ENCODE measurements at regions not wholly inside any gene's neighbourhood (a gene's known extent, or its start where the extent isn't known, plus 50 kb on each side); places are given as distances from the start of the nearest gene placed in this dataset.

GRCh38 chr14:71382315-71382714, 475.1 kb downstream of the PCNX1 start:
- no peak overlapping the region for H3K4me2 ChIP-seq (ENCODE audit: insufficient read depth, low read length)
- DNase-seq (ENCODE audit: extremely low read depth in 1 of 4, low spot score in 3 of 4) (no peak), ATAC-seq (no peak), FAIRE-seq (no peak)
- H3K27me3 ChIP-seq (ENCODE audit: control insufficient read depth in 2 of 2, insufficient read depth in 2 of 2, low read length in 2 of 2) = no peaks in the 10 kb centered on the region
- no peaks in the 10 kb centered on the region for H3K36me3 ChIP-seq (ENCODE audit: control insufficient read depth, insufficient read depth, low read length)
- no peak overlapping the region for H3K27ac ChIP-seq (ENCODE audit: extremely low read depth, low read depth, low read length)
- ChIA-PET POLR2A (interaction anchor here (1.1 kb wide), 1 partner anchor 9 kb away, joined by 3 read pairs; no protein-coding TSS in a partner anchor), CTCF (ENCODE audit: low intra/inter-chr PET ratio) (no interaction called here)
- 49% methylated on average over 6 of the region's 6 CpGs for WGBS (ENCODE audit: insufficient coverage, low coverage, missing lambda C conversion rate)
- BruUV-seq (replicated peaks) = no TSS peak
- H3K4me3 ChIP-seq = no peak overlapping the region
- H3K79me2 ChIP-seq (ENCODE audit: control insufficient read depth, insufficient read depth, low read length) = no peaks in the 10 kb centered on the region
- H3K9ac ChIP-seq (ENCODE audit: insufficient read depth in 1 of 2, low read depth in 2 of 2, low read length in 2 of 2) = no peak overlapping the region
- in situ Hi-C loops (cut with MboI) = no loop called here
- H3K9me3 ChIP-seq (replicated peaks; ENCODE audit: control insufficient read depth, insufficient read depth, low read depth, low read length) = no peaks in the 10 kb centered on the region
- H3K4me1 ChIP-seq (replicated peaks in 1 of 2; ENCODE audit: control insufficient read depth in 2 of 2, insufficient read depth in 2 of 2, low read length in 2 of 2) = peaks cover 2 to 5% of the 10 kb centered on the region in 2 experiments; a peak in 2 of 5 replicates
- TF ChIP-seq BRCA1 (IDR thresholded peaks at IDR 0.05) = no peak
- no peak for TF ChIP-seq BRCA1 (CRISPR knock-in tag; IDR thresholded peaks at IDR 0.05)
- no peak for TF ChIP-seq ZNF584 (CRISPR knock-in tag; IDR thresholded peaks at IDR 0.05; ENCODE audit: low read depth)
- TF ChIP-seq ZNF830 (CRISPR knock-in tag; IDR thresholded peaks at IDR 0.05) = no peak
- no peak for TF ChIP-seq RAD51 (IDR thresholded peaks at IDR 0.05; ENCODE audit: borderline replicate concordance, low read depth)
- TF ChIP-seq MYBL2 (IDR thresholded peaks at IDR 0.05; ENCODE audit: low read depth) = no peak
- TF ChIP-seq MYBL2 (CRISPR knock-in tag; IDR thresholded peaks at IDR 0.05; ENCODE audit: borderline replicate concordance) = no peak
- no peak for TF ChIP-seq GABPA (tag; conservative IDR thresholded peaks at IDR 0.05; ENCODE audit: low read depth)
- no peak for TF ChIP-seq ZNF140 (CRISPR knock-in tag; IDR thresholded peaks at IDR 0.05)
- TF ChIP-seq, protein P1, sequence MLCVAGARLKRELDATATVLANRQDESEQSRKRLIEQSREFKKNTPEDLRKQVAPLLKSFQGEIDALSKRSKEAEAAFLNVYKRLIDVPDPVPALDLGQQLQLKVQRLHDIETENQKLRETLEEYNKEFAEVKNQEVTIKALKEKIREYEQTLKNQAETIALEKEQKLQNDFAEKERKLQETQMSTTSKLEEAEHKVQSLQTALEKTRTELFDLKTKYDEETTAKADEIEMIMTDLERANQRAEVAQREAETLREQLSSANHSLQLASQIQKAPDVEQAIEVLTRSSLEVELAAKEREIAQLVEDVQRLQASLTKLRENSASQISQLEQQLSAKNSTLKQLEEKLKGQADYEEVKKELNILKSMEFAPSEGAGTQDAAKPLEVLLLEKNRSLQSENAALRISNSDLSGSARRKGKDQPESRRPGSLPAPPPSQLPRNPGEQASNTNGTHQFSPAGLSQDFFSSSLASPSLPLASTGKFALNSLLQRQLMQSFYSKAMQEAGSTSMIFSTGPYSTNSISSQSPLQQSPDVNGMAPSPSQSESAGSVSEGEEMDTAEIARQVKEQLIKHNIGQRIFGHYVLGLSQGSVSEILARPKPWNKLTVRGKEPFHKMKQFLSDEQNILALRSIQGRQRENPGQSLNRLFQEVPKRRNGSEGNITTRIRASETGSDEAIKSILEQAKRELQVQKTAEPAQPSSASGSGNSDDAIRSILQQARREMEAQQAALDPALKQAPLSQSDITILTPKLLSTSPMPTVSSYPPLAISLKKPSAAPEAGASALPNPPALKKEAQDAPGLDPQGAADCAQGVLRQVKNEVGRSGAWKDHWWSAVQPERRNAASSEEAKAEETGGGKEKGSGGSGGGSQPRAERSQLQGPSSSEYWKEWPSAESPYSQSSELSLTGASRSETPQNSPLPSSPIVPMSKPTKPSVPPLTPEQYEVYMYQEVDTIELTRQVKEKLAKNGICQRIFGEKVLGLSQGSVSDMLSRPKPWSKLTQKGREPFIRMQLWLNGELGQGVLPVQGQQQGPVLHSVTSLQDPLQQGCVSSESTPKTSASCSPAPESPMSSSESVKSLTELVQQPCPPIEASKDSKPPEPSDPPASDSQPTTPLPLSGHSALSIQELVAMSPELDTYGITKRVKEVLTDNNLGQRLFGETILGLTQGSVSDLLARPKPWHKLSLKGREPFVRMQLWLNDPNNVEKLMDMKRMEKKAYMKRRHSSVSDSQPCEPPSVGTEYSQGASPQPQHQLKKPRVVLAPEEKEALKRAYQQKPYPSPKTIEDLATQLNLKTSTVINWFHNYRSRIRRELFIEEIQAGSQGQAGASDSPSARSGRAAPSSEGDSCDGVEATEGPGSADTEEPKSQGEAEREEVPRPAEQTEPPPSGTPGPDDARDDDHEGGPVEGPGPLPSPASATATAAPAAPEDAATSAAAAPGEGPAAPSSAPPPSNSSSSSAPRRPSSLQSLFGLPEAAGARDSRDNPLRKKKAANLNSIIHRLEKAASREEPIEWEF (CRISPR knock-in tag; IDR thresholded peaks at IDR 0.05) = no peak
- no peak for TF ChIP-seq HES1 (IDR thresholded peaks at IDR 0.05; ENCODE audit: low read depth)
- TF ChIP-seq ZNF263 (CRISPR knock-in tag; IDR thresholded peaks at IDR 0.05; ENCODE audit: borderline replicate concordance) = no peak
- TF ChIP-seq CSDE1 (IDR thresholded peaks at IDR 0.05) = no peak
- no peak overlapping the region for H2AFZ ChIP-seq (ENCODE audit: low read depth, low read length)
- H4K20me1 ChIP-seq (replicated peaks; ENCODE audit: control insufficient read depth, insufficient read depth, low read length) = no peaks in the 10 kb centered on the region
- no peaks in the 10 kb centered on the region for H3K9me1 ChIP-seq (ENCODE audit: control insufficient read depth, insufficient read depth, low read length)
- intact Hi-C loops (cut with micrococcal nuclease) = no loop called here

Data from K562 (cell line).